Stimulated activated CD8-positive, alpha-beta memory T cell treated with anti-CD3 and anti-CD28 coated beads, Interleukin-7, amount 100 ng/mL, for 4 hours (primary cell): ENCODE measurements at regions not wholly inside any gene's neighbourhood (a gene's known extent, or its start where the extent isn't known, plus 50 kb on each side); places are given as distances from the start of the nearest gene placed in this dataset.
"Not testable (repeated sequence)": the region's sequence is repeated elsewhere in the genome, so short reads cannot be mapped to it uniquely, and the experiment has no call there.

Source experiments
- DNase-seq, 2 donors: peaks; one replicate each; pipeline ENCODE4 v3.0.0-alpha.2; 2020; ENCODE audit warnings: low read depth in 2 of 2

DNA sequence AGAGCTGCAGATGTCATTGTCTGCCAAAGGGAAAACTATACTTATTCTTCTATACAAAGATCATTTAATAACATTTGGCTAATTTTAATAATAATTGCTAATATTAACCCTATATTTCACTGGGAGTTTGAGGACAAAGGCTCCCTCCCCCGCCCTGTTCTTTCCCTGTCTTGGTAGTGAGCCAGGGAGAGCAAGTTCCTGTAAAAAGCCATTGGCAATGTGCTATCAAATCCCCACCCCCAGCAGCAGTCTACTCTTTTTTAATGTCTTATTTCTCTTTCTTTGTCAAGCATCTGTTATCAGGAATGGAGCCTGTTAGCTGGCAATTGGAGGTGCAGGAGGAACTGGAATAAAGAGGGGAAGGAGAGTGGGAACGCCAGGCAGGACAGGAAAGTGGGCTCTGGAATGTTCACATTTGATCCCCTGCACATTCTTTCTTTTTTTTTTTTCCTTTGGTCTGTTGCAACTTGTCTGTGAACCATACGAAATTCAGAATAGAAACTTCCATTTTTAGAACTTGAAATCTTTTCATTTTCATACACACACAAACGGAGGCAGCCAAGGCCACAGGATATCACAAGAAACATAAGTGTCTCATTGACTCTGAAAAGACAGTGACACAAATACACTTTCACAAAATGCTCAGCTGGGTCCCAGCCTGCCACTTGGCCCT, 664.8 kb upstream of the ZNF608 start:
- DNase-seq = no peak

DNA sequence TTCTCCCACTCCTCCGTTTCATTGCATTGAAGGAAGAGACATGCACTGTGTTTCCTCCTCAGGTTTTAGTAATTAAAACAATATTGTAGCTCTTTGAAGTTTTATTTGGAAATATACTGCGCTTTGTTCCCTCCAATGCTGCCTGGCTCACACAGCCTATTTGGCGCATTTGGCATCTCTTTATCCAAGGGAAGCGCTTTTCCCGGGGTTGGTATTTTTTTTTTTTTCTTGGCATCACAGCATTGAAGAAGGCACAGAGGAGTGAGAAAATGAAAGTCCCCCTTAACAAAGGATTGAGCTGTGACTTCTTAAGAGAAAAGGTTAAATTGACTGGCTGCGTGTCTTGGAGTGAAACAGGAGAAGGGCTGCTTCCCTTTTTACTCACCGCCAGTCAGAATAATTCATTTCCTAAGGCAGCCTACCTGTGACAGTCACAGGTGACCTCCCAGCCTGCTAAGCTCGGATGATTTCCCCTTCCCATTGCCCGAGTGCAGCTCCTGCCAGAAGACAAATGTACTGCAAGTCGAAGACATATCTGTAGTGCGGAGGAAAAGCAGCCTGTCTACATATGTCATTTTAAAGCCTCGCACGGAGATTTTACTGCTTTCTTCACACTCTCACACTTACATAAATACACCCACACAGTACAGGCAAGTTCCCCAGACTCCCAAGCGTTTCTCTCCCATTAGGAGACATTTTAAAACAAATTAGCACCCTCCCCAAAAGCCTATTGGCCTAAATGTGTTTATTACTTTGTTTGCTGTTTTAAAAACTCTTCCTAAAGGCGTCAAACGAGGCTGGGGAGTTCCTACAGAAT, 665.5 kb upstream of the ZNF608 start:
- DNase-seq = no peak

DNA sequence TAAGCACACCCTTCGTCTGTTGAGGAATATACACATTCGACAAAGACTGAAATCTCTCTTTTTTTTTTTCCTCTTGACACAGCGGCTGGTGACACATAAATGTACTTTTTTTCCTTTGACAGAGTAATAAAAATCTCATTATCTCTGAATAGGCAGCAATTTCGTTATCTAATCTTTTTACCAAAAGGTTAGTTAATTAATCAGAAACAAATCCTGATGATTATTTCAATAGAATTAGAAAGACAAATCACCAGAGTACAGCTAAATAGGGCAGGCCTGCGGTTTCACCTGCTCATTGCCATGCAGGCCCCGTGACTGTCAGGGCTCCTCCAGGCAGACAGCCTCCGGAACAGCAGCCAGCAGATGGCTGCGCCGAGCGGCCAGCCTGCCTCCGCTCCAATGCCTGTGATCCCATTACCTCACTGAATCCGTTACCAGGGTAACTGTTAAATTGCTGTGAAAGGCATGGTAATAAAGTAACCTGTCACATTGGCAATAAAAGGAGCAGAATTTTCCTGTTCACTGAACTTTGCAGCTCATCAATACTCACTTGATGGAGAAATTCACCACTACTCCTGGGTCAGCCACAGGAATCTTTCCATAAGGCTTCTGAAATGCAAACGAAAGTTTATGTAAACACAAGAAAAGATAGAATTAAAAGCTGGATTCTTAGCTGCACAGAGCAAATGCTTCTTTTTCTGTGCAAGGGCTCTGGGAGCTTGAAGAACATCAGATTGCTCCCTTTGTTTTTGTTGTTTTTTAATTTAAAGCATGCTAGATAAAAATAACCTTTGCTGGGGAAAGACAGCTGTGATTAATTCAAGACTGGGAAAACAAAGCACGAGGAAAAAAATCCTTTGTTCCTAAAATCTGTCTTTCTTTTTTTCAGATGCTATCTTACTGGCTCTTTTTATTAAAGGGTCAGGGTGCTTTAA, 666.4 kb upstream of the ZNF608 start:
- no peak for DNase-seq

DNA sequence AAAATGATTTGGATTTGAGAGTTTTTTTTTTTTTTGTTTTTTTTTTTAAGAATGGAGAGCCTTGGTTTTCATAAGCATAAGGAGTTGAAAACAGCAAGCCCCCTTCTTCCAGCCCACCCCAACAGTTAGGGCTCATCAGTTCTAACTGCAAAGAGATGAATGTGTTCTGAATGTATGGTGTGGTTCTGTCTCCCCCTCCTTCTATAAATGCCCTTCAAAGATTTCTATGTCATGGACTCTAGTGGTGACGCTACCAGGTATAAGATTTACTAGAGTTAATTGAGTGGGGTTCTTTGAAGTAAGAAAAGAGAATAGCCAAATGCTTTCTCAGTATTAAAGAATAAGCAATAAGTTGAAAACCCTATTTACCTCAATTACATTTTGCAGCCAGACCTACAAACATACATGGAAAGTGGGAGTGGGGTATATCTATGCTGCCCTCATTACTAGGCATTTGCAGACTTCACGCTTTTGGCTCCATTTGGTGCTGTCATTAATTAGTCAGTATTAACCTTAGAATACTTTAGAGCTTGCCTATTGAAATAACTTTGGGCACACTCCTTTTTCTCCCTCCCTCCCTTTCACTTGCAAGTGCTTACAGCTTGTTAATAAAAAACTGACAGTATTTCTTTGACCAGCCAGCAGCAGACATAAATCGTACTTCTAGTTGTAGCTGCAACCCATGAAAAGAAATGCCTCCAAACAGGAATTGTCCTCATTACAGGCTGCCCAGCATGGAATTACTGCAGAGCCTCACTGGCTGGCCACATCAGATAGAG, 667.2 kb upstream of the ZNF608 start:
- DNase-seq = no peak

DNA sequence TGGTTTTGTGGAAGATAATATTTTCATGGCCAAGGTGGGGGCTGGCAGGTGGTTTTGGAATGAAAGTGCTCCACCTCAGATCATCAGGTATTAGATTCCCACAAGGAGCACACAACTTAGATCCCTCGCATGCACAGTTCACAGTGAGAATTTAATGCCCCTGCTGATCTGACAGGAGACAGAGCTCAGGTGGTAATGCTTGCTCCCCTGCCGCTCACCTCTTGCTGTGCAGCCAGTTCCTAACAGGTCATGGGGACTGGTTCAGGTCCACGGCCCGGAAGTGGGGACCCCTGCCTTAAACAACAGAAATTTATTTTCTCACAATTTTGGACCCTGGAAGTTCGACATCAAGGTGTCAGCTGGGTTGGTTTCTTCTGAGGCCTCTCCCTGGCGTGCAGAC, 668.7 kb upstream of the ZNF608 start:
- no peak for DNase-seq

DNA sequence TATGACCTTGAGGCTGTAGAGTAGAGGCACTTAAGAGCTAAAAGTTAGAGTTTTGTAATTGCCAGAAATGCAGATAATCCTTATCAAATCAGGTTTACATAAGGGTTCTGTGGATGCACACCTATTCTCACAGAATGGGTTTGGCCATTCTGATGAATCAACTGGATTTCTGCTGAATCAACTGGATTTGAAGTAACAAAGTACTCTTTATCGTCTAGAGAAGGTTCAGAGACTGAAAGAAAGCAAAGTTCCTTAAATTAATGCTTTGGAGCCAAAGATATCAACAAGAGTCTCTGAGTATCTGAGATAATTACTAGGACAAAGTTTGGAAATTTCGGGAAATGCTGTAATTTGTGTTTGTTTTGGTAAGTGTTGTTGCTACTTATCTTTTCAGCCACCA, 669.6 kb upstream of the ZNF608 start:
- no peak for DNase-seq

DNA sequence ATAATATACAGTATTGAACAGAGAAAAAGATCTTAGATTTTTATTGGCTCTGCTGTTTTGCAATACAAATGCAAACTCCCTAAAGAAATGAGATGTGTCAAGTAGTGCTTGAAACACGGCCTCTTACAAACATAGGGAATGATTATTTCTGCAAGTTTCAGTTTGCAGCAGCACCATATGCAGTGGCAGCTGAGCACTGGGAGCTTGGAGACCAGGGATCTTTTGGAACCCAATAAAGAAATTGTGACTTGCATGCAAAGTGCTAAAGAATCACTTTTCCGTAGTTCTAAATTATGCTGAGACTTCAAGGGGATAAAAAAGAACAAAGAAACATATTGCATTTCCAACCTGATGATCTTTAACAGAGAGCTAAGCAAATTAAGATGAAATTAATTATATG, 674.6 kb upstream of the ZNF608 start:
- no peak for DNase-seq

DNA sequence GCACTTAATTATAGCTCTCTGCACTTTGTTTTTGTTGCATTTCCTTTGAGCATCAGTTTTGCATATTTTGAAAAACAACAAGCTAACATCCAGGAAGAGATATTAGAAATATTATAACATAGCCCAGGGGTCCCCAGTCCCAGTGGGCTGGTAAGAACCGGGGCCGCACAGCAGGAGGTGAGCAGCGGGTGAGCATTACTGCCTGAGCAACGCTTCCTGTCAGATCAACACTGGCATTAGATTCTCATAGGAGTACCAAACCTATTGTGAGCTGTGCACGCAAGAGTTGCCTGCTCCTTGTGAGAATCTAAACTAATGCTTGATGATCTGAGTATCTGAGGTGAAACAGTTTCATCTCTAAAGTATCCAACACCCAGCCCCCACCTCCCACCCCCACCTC, 675.9 kb upstream of the ZNF608 start:
- DNase-seq = no peak

DNA sequence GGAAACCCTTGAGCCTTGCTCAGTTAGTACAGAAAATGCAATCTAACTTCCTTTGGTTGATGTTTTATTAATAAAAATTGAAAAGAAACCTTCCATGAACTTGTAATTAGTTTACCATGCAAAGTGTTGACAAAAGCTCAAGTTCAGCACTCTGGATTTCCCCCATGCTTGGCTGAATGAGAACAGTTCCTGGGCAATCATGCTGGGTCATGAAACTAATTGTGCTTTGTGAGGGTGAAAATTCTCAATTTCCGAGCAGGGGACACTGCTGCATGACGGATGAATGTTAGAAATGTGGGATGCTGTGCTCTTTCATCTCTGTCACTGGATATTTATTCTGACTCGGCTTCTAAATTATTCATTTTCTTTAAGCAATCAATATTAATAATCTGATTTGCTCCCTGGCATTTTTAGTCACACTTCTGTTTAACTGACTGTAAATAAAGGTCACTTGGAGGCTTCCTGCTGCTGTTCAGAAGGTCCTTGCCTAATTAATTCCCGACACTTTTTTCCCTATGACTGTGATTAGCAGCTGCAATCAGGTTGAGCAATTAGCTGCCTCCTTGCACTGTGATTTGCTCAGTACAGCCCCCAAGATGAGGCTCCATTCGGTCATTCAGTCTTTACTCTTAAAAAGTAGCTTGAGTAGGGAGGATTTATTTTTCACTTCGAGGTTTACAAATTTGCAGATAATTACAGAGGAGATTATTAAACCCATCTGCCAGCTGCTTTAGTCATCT, 678.1 kb upstream of the ZNF608 start:
- no peak for DNase-seq

DNA sequence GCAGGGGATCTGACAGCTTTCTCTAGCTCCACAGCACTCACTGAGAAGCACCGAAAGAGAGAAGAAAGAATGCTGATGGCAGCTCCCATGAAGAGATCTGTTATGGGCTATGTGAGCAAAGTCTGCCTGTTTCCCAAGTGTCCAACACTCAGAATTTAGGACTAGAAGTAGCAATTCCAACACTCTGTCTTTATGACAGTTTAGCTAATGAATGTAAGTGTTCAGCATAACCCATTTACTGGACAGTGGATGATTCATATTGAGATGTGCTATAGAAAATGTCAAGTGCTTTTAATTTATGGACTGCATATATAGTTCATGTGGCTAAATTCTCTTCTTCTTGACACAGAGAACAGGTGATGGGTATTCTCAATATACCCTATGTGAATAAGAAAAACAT, 683.1 kb upstream of the ZNF608 start:
- DNase-seq = no peak

DNA sequence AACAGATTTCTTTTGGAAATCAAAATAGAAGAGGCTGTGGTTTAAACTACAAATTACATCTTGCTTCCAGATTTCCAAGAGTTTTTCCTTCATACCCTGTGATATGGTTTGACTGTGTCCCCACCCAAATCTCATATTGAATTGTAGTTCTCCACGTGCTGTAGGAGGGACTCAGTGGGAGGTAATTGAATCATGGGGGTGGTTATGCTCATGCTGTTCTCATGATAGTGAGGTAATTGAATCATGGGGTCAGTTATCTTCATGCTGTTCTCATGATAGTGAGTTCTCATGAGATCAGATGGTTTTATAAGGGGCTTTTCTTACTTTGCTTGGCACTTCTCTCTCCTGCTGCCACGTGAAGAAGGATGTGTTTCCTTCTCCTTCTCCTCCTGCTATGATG, 687.0 kb upstream of the ZNF608 start:
- no peak for DNase-seq

DNA sequence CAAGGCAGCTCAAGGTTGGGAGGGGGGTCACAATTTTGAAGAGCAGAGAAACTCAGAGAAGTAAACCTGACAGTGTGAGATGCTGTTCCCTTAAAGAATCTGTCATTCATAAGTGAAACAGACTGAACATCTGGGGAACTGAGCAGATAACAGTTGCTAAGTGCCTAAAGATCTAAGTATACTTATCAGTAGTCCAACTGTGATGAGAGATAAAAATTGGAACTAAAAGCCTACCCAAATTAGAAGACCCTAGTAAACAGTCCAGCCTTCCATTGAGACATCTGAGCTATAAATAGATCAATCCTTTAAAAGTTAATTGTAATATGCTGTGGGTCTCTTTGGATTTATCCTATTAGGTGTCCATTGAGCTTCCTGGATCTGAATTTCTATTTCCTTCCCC, 692.8 kb upstream of the ZNF608 start:
- no peak for DNase-seq

DNA sequence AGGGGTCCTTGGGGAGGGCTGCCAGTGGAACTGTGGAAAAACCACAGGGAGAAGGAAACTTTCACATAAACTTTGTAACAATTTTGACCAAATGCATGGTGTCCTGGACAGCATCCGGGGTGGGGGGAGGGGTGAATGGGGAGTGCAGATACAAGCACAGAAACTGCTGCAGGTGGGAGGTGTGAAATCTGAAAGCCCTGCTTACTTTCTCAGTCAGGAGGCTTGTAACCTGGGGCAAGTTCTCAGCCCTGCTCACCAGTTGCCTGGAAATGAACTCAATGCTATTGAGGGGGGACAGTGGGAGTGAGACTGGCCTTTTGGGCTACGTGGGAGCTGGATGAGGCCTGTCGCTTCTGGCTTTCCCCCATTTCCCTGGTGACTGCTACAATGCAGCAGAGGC, 694.5 kb upstream of the ZNF608 start:
- no peak for DNase-seq

DNA sequence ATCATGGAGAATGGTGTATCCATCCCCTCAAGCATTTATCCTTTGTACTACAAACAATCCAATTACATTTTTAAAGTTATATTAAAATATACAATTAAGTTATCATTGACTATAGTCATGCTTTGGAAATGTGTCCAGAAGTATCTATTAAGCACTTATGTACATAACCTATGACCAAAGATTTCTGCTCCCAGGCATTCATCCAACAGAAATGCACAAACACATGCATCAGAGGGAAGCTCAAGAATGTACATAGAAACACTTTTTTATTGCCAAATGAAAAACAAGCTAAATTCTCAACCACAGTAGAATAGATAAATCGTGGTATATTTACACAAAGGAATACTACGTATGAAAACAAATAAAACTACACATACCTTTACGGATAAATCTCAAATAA, 700.5 kb upstream of the ZNF608 start:
- no peak for DNase-seq

DNA sequence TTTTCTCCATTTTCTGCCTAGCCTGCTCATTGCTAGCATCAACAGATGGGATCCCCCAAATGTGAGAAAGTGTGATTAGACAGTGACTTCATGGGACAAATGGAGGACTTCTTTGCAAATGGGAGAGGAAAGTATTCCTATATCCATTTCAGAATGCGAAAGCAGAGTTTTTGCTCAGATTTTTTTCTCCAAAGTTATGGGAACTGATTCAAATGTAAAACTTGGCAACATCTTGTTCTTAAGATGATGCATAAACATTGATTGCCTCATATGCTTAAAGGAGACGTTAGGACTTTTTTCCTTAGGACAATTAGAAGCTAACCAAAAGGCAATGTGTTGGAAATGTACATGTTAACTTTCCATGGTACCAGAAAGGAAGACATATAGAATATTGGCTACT, 704.3 kb upstream of the ZNF608 start:
- DNase-seq = no peak

DNA sequence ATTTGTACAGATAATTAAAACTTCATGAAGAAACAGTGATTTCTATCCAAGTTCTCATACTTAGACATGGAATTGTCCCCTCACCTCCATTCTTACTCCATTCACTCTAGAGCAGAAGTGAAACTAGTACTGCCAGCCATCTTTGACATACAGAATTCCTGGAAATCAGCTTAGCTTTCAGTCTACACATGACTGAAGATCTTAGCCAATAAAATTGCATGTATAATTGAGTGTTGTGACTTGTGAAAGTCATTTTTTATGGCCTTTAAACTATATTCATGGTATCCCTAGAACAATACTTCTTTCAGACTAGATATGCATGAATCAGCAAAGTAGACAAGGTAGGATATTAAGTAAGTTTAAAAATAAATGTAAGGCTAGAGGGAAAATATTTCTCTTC, 705.2 kb upstream of the ZNF608 start:
- no peak for DNase-seq

DNA sequence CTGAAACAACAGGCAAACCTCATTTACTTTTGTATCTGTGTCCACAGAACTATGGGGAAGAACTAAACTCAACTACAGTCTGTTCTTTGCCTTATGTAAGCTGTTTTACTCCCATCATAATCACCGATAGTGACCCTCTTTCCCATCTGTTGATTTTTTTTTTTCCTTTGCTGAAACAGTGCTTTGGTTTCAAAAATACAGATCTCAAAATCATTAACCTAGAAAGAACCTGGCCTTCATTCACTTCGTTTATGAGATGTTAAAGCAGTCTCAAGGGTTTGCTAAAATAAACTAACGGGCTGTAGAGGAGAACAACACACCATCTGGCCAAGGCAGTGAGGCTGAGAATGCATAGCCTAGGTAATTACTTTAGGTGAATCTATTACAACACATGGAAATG, 706.6 kb upstream of the ZNF608 start:
- DNase-seq = no peak

DNA sequence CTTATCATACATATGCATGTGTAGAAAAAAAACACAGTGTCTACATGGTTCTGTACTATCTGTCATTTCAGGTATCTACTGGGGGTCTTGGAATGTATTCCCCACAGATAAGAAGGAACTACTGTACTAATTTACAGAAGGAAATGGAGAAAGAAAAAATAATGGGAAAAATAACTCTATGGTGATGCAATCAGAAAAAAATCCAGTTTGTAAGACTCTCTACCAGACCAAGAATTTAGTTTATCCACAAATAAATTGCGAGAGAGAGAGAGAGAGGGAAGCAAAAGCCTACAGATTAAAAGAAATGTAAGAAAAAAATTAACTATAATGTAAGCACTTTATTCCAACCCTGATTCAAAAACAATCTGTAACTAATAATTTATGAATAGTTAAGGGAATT, 708.6 kb upstream of the ZNF608 start:
- DNase-seq = no peak

DNA sequence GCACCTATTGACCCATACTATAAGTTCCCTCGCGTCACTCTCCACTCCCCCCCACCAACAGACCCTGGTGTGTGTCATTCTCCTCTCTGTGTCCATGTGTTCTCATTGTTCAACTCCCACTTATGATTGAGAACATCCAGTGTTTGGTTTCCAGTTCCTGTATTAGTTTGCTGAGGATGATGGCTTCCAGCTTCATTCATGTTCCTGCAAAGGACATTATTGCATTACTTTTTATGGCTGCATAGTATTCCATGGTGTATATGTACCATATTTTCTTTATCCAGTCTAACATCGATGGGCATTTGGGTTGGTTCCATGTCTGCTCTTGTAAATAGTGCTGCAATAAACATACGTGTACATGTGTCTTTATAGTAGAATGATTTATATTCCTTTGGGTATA, 709.6 kb upstream of the ZNF608 start:
- not testable (repeated sequence) for DNase-seq

DNA sequence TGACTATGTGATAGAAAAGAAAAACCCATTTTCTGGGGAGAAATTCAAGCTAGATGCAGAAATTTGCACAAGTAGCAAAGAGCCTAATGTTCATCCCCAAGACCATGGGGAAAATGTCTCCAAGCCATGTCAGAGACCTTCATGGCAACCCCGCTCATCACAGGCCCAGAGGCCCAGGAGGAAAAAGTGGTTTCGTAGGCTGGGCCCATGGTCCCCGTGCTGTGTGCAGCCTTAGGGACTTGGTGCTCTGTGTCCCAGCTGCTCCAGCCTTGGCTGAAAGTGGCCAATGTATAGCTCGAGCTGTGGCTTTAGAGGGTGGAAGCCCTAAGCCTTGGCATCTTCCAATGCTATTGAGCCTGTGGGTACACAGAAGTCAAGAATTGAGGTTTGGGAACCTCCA, 711.2 kb upstream of the ZNF608 start:
- no peak for DNase-seq

DNA sequence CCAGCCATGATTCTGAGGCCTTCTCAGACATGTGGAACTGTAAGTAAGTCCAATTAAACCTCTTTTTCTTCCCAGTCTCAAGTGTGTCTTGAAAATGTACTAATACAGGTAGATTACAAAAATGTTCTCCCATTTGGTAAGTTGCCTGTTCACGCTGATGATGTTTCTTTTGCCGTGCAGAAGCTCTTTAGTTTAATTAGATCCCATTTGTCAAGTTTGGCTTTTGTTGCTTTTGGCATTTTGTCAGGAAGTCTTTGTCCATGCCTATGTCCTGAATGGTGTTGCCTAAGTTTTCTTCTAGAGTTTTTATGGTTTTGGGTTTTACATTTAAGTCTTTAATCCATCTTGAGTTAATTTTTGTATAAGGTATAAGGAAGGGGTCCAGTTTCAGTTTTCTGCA, 712.5 kb upstream of the ZNF608 start:
- DNase-seq = not testable (repeated sequence)
